CD4-positive, CD25-positive, alpha-beta regulatory T cell (primary cell): ENCODE measurements at regions not wholly inside any gene's neighbourhood (a gene's known extent, or its start where the extent isn't known, plus 50 kb on each side); places are given as distances from the start of the nearest gene placed in this dataset.

Experiments
- ATAC-seq, 2 donors: fragments of 150-1000 bp; cut with Tn5 transposase; one replicate each; pipeline ENCODE4 v1.10.0; 2021; ENCODE audit warnings: low read depth in 2 of 2, moderate number of reproducible peaks in 2 of 2, moderate library complexity in 1 of 2
- DNase-seq, 3 donors: peaks; one replicate each; pipeline versions ENCODE4 v3.0.0 to v3.0.0-alpha.2; 2012 to 2022; ENCODE audit warnings: mixed read lengths in 1 of 3
- H3K27ac ChIP-seq: one replicate; pipeline ENCODE4 v1.7.0; 2013; ENCODE audit warnings: mild to moderate bottlenecking, low read length; ENCODE audit not compliant: insufficient read depth, poor library complexity, severe bottlenecking
- H3K27me3 ChIP-seq: one replicate; pipeline ENCODE4 v1.7.0; 2013; ENCODE audit warnings: low read length; ENCODE audit not compliant: control insufficient read depth, insufficient read depth
- H3K36me3 ChIP-seq: one replicate; pipeline ENCODE4 v1.7.0; 2013; ENCODE audit warnings: mild to moderate bottlenecking, low read length, moderate library complexity; ENCODE audit not compliant: control insufficient read depth, insufficient read depth
- H3K4me1 ChIP-seq: 2 replicates; pipeline ENCODE4 v1.7.0; 2013; ENCODE audit warnings: mild to moderate bottlenecking, low read length; ENCODE audit not compliant: insufficient read depth, control insufficient read depth, poor library complexity, severe bottlenecking
- H3K4me3 ChIP-seq: one replicate; pipeline ENCODE4 v1.7.0; 2013; ENCODE audit warnings: low read depth, mild to moderate bottlenecking, low read length, moderate library complexity
- H3K9me3 ChIP-seq, 2 experiments: 1 replicate in 1 of 2; 2 replicates in 1 of 2; pipeline ENCODE4 v1.7.0; 2013; ENCODE audit warnings: low read length in 2 of 2, mild to moderate bottlenecking in 1 of 2, moderate library complexity in 1 of 2; ENCODE audit not compliant: control insufficient read depth in 2 of 2
- H3K27ac Mint-ChIP-seq, 3 donors: one replicate each; pipeline ENCODE4 v1.8.0; 2020 to 2022; ENCODE audit warnings: mild to moderate bottlenecking in 3 of 3, mixed read lengths in 3 of 3, moderate library complexity in 2 of 3
- H3K27me3 Mint-ChIP-seq: one replicate; pipeline ENCODE4 v1.8.0; 2022; ENCODE audit warnings: mild to moderate bottlenecking, mixed read lengths
- H3K36me3 Mint-ChIP-seq: one replicate; pipeline ENCODE4 v1.8.0; 2020; ENCODE audit warnings: mixed read lengths
- H3K4me1 Mint-ChIP-seq, 4 donors: one replicate each; pipeline ENCODE4 v1.8.0; 2020 to 2022; ENCODE audit warnings: mixed read lengths in 4 of 4, mild to moderate bottlenecking in 1 of 4
- H3K4me3 Mint-ChIP-seq, 4 donors: one replicate each; pipeline ENCODE4 v1.8.0; 2020 to 2022; ENCODE audit warnings: mild to moderate bottlenecking in 4 of 4, mixed read lengths in 4 of 4, moderate library complexity in 3 of 4
- H3K9me3 Mint-ChIP-seq, 7 donors: one replicate each; pipeline ENCODE4 v1.8.0; 2020 to 2022; ENCODE audit warnings: mixed read lengths in 7 of 7, mild to moderate bottlenecking in 3 of 7, moderate library complexity in 2 of 7

- Histone ChIP-seq H3K27me3 (no peaks in the 10 kb centered on the region), H3K4me1 (no peaks in the 10 kb centered on the region), H3K27ac (no peak overlapping the region), H3K9me3 (no peaks in the 10 kb centered on the region), H3K36me3 (no peaks in the 10 kb centered on the region), H3K4me3 (peak overlapping the region; percentile 22)
- DNase-seq (peak in 1 of 3 donors; percentile 26), ATAC-seq (no peak)
- H3K4me1 Mint-ChIP-seq: peaks cover 0 to 13% (median 2%) of the 10 kb centered on the region in 4 donors
- peak overlapping the region in 1 of 3 donors; percentile 13 for H3K27ac Mint-ChIP-seq
- peaks cover 0 to 5% (median 0%) of the 10 kb centered on the region in 7 donors for H3K9me3 Mint-ChIP-seq
- peak overlapping the region in 2 of 4 donors; percentile 19 to 48 for H3K4me3 Mint-ChIP-seq
- H3K27me3 Mint-ChIP-seq: no peaks in the 10 kb centered on the region
- no peaks in the 10 kb centered on the region for H3K36me3 Mint-ChIP-seq
These were observed 169.0 kb upstream of the UFM1 start for GRCh38 chr13:38180670-38181069.

- H3K36me3 ChIP-seq: no peaks in the 10 kb centered on the region
- H3K27me3 ChIP-seq: no peaks in the 10 kb centered on the region
- no peaks in the 10 kb centered on the region for H3K9me3 ChIP-seq
- H3K27me3 Mint-ChIP-seq: peaks cover under 1% of the 10 kb centered on the region
- H3K4me1 Mint-ChIP-seq: peaks cover 0 to 13% (median 2%) of the 10 kb centered on the region in 4 donors
- H3K27ac ChIP-seq: no peak overlapping the region
- H3K4me1 ChIP-seq: no peaks in the 10 kb centered on the region
- H3K36me3 Mint-ChIP-seq: no peaks in the 10 kb centered on the region
- ATAC-seq (no peak), DNase-seq (no peak)
- H3K9me3 Mint-ChIP-seq: peaks cover 0 to 5% (median 0%) of the 10 kb centered on the region in 7 donors
- H3K4me3 ChIP-seq: peak overlapping the region; percentile 22
- H3K4me3 Mint-ChIP-seq: peak overlapping the region in 2 of 4 donors; percentile 19 to 48
- no peak overlapping the region for H3K27ac Mint-ChIP-seq
These were observed 169.5 kb upstream of the UFM1 start for GRCh38 chr13:38180126-38180525.

GRCh38 chr13:38176664-38177063 lies 173.0 kb upstream of the UFM1 start:
- no peaks in the 10 kb centered on the region for H3K4me1 ChIP-seq
- DNase-seq: no peak
- H3K27me3 ChIP-seq: no peaks in the 10 kb centered on the region
- H3K4me3 Mint-ChIP-seq: no peak overlapping the region
- H3K36me3 ChIP-seq: no peaks in the 10 kb centered on the region
- no peak overlapping the region for H3K4me3 ChIP-seq
- no peak for ATAC-seq
- peaks cover 4% of the 10 kb centered on the region for H3K27me3 Mint-ChIP-seq
- H3K4me1 Mint-ChIP-seq: peaks cover 0 to 13% (median 2%) of the 10 kb centered on the region in 4 donors
- no peaks in the 10 kb centered on the region for H3K36me3 Mint-ChIP-seq
- H3K9me3 Mint-ChIP-seq: peaks cover 0 to 7% (median under 1%) of the 10 kb centered on the region in 7 donors
- H3K27ac ChIP-seq: no peak overlapping the region
- H3K27ac Mint-ChIP-seq: peak overlapping the region in 1 of 3 donors; percentile 67
- H3K9me3 ChIP-seq: no peaks in the 10 kb centered on the region

GRCh38 chr13:38173403-38173802 lies 176.2 kb upstream of the UFM1 start:
- Mint-ChIP-seq H3K4me1 (no peaks in the 10 kb centered on the region), H3K27me3 (peaks cover 4% of the 10 kb centered on the region), H3K27ac (no peak overlapping the region), H3K36me3 (no peaks in the 10 kb centered on the region), H3K9me3 (peaks cover 0 to 7% (median 3%) of the 10 kb centered on the region in 7 donors), H3K4me3 (no peak overlapping the region)
- no peak overlapping the region for H3K4me3 ChIP-seq
- ATAC-seq (no peak), DNase-seq (no peak)
- no peaks in the 10 kb centered on the region for H3K9me3 ChIP-seq
- H3K27ac ChIP-seq: no peak overlapping the region
- no peaks in the 10 kb centered on the region for H3K36me3 ChIP-seq
- H3K27me3 ChIP-seq: no peaks in the 10 kb centered on the region
- H3K4me1 ChIP-seq: no peaks in the 10 kb centered on the region

GRCh38 chr13:38167164-38167822 lies 182.4 kb upstream of the UFM1 start:
- Histone ChIP-seq H3K27ac (no peak overlapping the region), H3K27me3 (no peaks in the 10 kb centered on the region), H3K4me3 (no peak overlapping the region), H3K4me1 (no peaks in the 10 kb centered on the region), H3K36me3 (no peaks in the 10 kb centered on the region), H3K9me3 (no peaks in the 10 kb centered on the region)
- peaks cover 0 to 6% (median 2%) of the 10 kb centered on the region in 7 donors for H3K9me3 Mint-ChIP-seq
- DNase-seq (no peak), ATAC-seq (no peak)
- H3K36me3 Mint-ChIP-seq: no peaks in the 10 kb centered on the region
- H3K4me3 Mint-ChIP-seq: no peak overlapping the region
- no peaks in the 10 kb centered on the region for H3K27me3 Mint-ChIP-seq
- H3K27ac Mint-ChIP-seq: no peak overlapping the region
- peaks cover 0 to 2% (median 0%) of the 10 kb centered on the region in 4 donors for H3K4me1 Mint-ChIP-seq

GRCh38 chr13:38166116-38166515 lies 183.5 kb upstream of the UFM1 start:
- H3K27me3 Mint-ChIP-seq: no peaks in the 10 kb centered on the region
- H3K27ac ChIP-seq: no peak overlapping the region
- ATAC-seq: no peak

GRCh38 chr13:38160131-38160530 lies 189.5 kb upstream of the UFM1 start:
- Histone ChIP-seq H3K4me3 (no peak overlapping the region), H3K27ac (no peak overlapping the region), H3K36me3 (no peaks in the 10 kb centered on the region), H3K9me3 (no peaks in the 10 kb centered on the region), H3K27me3 (no peaks in the 10 kb centered on the region), H3K4me1 (no peaks in the 10 kb centered on the region)
- Mint-ChIP-seq H3K4me3 (no peak overlapping the region), H3K4me1 (no peaks in the 10 kb centered on the region), H3K27me3 (no peaks in the 10 kb centered on the region), H3K9me3 (peaks cover 0 to 10% (median 7%) of the 10 kb centered on the region in 7 donors), H3K27ac (no peak overlapping the region), H3K36me3 (no peaks in the 10 kb centered on the region)
- DNase-seq (no peak), ATAC-seq (no peak)

More at GRCh38 chr13:38166116-38166515, 183.5 kb upstream of the UFM1 start:
- no peaks in the 10 kb centered on the region for H3K36me3 ChIP-seq
- no peaks in the 10 kb centered on the region for H3K4me1 ChIP-seq
- H3K4me3 ChIP-seq: no peak overlapping the region
- no peak for DNase-seq
- no peak overlapping the region for H3K27ac Mint-ChIP-seq
- no peaks in the 10 kb centered on the region for H3K36me3 Mint-ChIP-seq
- H3K27me3 ChIP-seq: no peaks in the 10 kb centered on the region
- peaks cover 0 to 6% (median 3%) of the 10 kb centered on the region in 7 donors for H3K9me3 Mint-ChIP-seq
- H3K4me3 Mint-ChIP-seq: no peak overlapping the region
- peaks cover 0 to 2% (median 0%) of the 10 kb centered on the region in 4 donors for H3K4me1 Mint-ChIP-seq
- H3K9me3 ChIP-seq: no peaks in the 10 kb centered on the region

GRCh38 chr13:38159710-38160109 lies 189.9 kb upstream of the UFM1 start:
- H3K27me3 ChIP-seq: no peaks in the 10 kb centered on the region
- H3K27me3 Mint-ChIP-seq: no peaks in the 10 kb centered on the region
- H3K4me1 Mint-ChIP-seq: no peaks in the 10 kb centered on the region
- H3K36me3 Mint-ChIP-seq: no peaks in the 10 kb centered on the region
- H3K9me3 Mint-ChIP-seq: peaks cover 0 to 10% (median 7%) of the 10 kb centered on the region in 7 donors
- no peaks in the 10 kb centered on the region for H3K36me3 ChIP-seq
- H3K9me3 ChIP-seq: no peaks in the 10 kb centered on the region
- H3K27ac ChIP-seq: no peak overlapping the region
- H3K4me3 Mint-ChIP-seq: no peak overlapping the region
- DNase-seq (no peak), ATAC-seq (no peak)
- H3K4me3 ChIP-seq: no peak overlapping the region
- H3K4me1 ChIP-seq: no peaks in the 10 kb centered on the region
- H3K27ac Mint-ChIP-seq: no peak overlapping the region
